K562 (cell line): ENCODE measurements at regions not wholly inside any gene's neighbourhood (a gene's known extent, or its start where the extent isn't known, plus 50 kb on each side); places are given as distances from the start of the nearest gene placed in this dataset.

ENCODE experiments used
- ATAC-seq: fragments of 200-7000 bp; cut with Tn5 transposase; 3 replicates; pipeline ENCODE4 v1.9.1; 2020; ENCODE audit warnings: moderate library complexity
- BruUV-seq: library from RNA; stranded (reverse); fragments of 400-500 nt; replicated peaks from 2 replicates; lab custom pipeline; 2021; lab: Mats Ljungman, UMichigan
- CTCF ChIA-PET: fragments of 300-600 bp; formaldehyde crosslinking; extraction: SDS; loops from one replicate; lab custom pipeline; 2021; ENCODE audit warnings: low intra/inter-chr PET ratio; lab: Yijun Ruan, JAX
- POLR2A ChIA-PET: fragments of 300-600, 350-650 bp; sonication (Branson Sonifier 250); formaldehyde crosslinking; extraction: SDS; loops from one replicate; lab custom pipeline; 2021; ENCODE audit warnings: antibody characterized with exemption, inconsistent platforms; lab: Yijun Ruan, JAX
- DNase-seq, 4 experiments: peaks; one replicate each; pipeline versions ENCODE4 v3.0.0 to v3.0.0-alpha.2; 2011 to 2018; ENCODE audit warnings: low spot score in 3 of 4, mixed read lengths in 3 of 4; ENCODE audit errors: extremely low read depth in 1 of 4
- FAIRE-seq: peaks from 2 replicates; lab custom pipeline; 2011; peaks lifted over from hg19 to GRCh38; lab: Jason Lieb, UNC
- H2AFZ ChIP-seq: 2 replicates; pipeline ENCODE4 v1.6.0; 2011; ENCODE audit warnings: low read depth, low read length, control low read depth, inconsistent platforms
- H3K27ac ChIP-seq: fragments of 200-600 bp; 3 replicates; pipeline ENCODE4 v1.8.0; 2011; ENCODE audit warnings: low read depth, mild to moderate bottlenecking, control low read depth, inconsistent platforms, low read length, moderate library complexity, mixed read lengths; ENCODE audit errors: extremely low read depth
- H3K27me3 ChIP-seq, 2 experiments: fragments of 300-600 bp in 1 of 2; 2 replicates in 1 of 2; 3 replicates in 1 of 2; pipeline versions ENCODE4 v1.6.0 to v1.8.0; 2011; ENCODE audit warnings: inconsistent platforms in 2 of 2, low read length in 2 of 2, mild to moderate bottlenecking in 1 of 2, mixed read lengths in 1 of 2, moderate library complexity in 1 of 2; ENCODE audit not compliant: control insufficient read depth in 2 of 2, insufficient read depth in 2 of 2
- H3K36me3 ChIP-seq: fragments of 300-600 bp; 3 replicates; pipeline ENCODE4 v1.8.0; 2011; ENCODE audit warnings: mild to moderate bottlenecking, low read length, inconsistent platforms; ENCODE audit not compliant: control insufficient read depth, insufficient read depth
- H3K4me1 ChIP-seq, 2 experiments: fragments of 200-600 bp in 1 of 2; replicated peaks in 1 of 2; 2 replicates in 1 of 2; 3 replicates in 1 of 2; pipeline versions ENCODE4 v1.5.1 to v1.8.0; 2011; ENCODE audit warnings: inconsistent platforms in 2 of 2, low read length in 2 of 2, mild to moderate bottlenecking in 1 of 2, mixed read lengths in 1 of 2, moderate library complexity in 1 of 2; ENCODE audit not compliant: control insufficient read depth in 2 of 2, insufficient read depth in 2 of 2
- H3K4me2 ChIP-seq: 2 replicates; pipeline ENCODE4 v1.6.1; 2011; ENCODE audit warnings: low read length, control low read depth, inconsistent platforms, mixed read lengths; ENCODE audit not compliant: insufficient read depth
- H3K4me3 ChIP-seq: fragments of 200-600 bp; sonication (generic), shearing (Covaris generic); 2 replicates; pipeline ENCODE4 v1.5.1; 2016; ENCODE audit warnings: control low read depth, inconsistent platforms
- H3K79me2 ChIP-seq: fragments of 200-600 bp; 3 replicates; pipeline ENCODE4 v1.8.0; 2011; ENCODE audit warnings: low read length, inconsistent platforms; ENCODE audit not compliant: control insufficient read depth, insufficient read depth
- H3K9ac ChIP-seq, 2 experiments: 2 replicates each; pipeline versions ENCODE4 v1.6.0 to v1.6.1; 2011; ENCODE audit warnings: low read depth in 2 of 2, low read length in 2 of 2, control low read depth in 1 of 2, inconsistent platforms in 1 of 2, mild to moderate bottlenecking in 1 of 2, mixed read lengths in 1 of 2; ENCODE audit not compliant: insufficient read depth in 1 of 2
- H3K9me1 ChIP-seq: one replicate; pipeline ENCODE4 v1.6.0; 2011; ENCODE audit warnings: inconsistent platforms, mild to moderate bottlenecking, low read length, moderate library complexity; ENCODE audit not compliant: control insufficient read depth, insufficient read depth
- H3K9me3 ChIP-seq: replicated peaks from 2 replicates; pipeline ENCODE4 v1.5.1; 2011; ENCODE audit warnings: low read depth, low read length, inconsistent platforms; ENCODE audit not compliant: control insufficient read depth, insufficient read depth
- H4K20me1 ChIP-seq: replicated peaks from 2 replicates; pipeline ENCODE4 v1.6.1; 2011; ENCODE audit warnings: low read length, inconsistent platforms, mixed read lengths; ENCODE audit not compliant: control insufficient read depth, insufficient read depth
- DACH1 ChIP-seq: fragments of 450-650 bp; IDR thresholded peaks from 2 replicates; pipeline ENCODE4 v1.6.1; 2018; ENCODE audit not compliant: partially characterized antibody
- GATAD2A ChIP-seq: fragments of 450-650 bp; IDR thresholded peaks from 2 replicates; pipeline ENCODE4 v1.6.1; 2017
- GTF2E2 ChIP-seq: fragments of 200-800 bp; sonication (Bioruptor generic); IDR thresholded peaks from 2 replicates; pipeline ENCODE4 v1.6.1; 2016; ENCODE audit warnings: missing genetic modification characterization, missing compliant biosample characterization
- HMG20A ChIP-seq: fragments of 450-650 bp; formaldehyde crosslinking; conservative IDR thresholded peaks from 2 replicates; pipeline ENCODE4 v1.4.0; 2020; ENCODE audit warnings: mild to moderate bottlenecking, mixed read lengths
- MAX ChIP-seq: sonication (generic); formaldehyde crosslinking; IDR thresholded peaks from 2 replicates; pipeline ENCODE4 v1.9.0; 2022; ENCODE audit warnings: mild to moderate bottlenecking, missing genetic modification reagents
- NBN ChIP-seq: fragments of 450-650 bp; IDR thresholded peaks from 2 replicates; pipeline ENCODE4 v1.6.1; 2016; ENCODE audit warnings: low read depth, mild to moderate bottlenecking
- PML ChIP-seq: IDR thresholded peaks from 2 replicates; pipeline ENCODE4 v1.6.1; 2012; ENCODE audit warnings: low read length, inconsistent platforms
- SP2 ChIP-seq: IDR thresholded peaks from 2 replicates; pipeline ENCODE4 v1.6.1; 2011; ENCODE audit warnings: mild to moderate bottlenecking, low read depth, low read length, moderate library complexity; ENCODE audit not compliant: poor library complexity, severe bottlenecking; ENCODE audit errors: extremely low read depth
- SRF ChIP-seq, 2 experiments: fragments of 250-450, 450-650 bp in 1 of 2; sonication (Bioruptor Pico) in 1 of 2; sonication (generic) in 1 of 2; formaldehyde crosslinking; IDR thresholded peaks; 2 replicates each; pipeline versions ENCODE4 v1.5.0 to v1.5.1; 2020 to 2022; ENCODE audit warnings: mild to moderate bottlenecking in 1 of 2, missing genetic modification reagents in 1 of 2
- TAF7 ChIP-seq: fragments of 450-650 bp; IDR thresholded peaks from 2 replicates; pipeline ENCODE4 v1.6.1; 2016; ENCODE audit warnings: missing genetic modification characterization, missing compliant biosample characterization
- ZKSCAN1 ChIP-seq: fragments of 150-350 bp; IDR thresholded peaks from 2 replicates; pipeline ENCODE4 v1.6.1; 2016; ENCODE audit warnings: low read depth, low read length
- whole genome bisulfite sequencing: fragments of 100-300 bp; shearing (Covaris generic); methylation state at CpG from one replicate; pipeline ENCODE4 v1.1.6; 2016; ENCODE audit warnings: low coverage, mixed read lengths; ENCODE audit not compliant: insufficient coverage; ENCODE audit errors: missing lambda C conversion rate; 5-methylcytosine and 5-hydroxymethylcytosine counted together
- in situ Hi-C: fragments of 300-500 bp; cut with MboI; formaldehyde crosslinking; loops from 4 replicates; pipeline ENCODE4 v1.15.0; 2018; ENCODE audit warnings: inconsistent platforms, mixed read lengths
- intact Hi-C: fragments of 100-400 bp; cut with micrococcal nuclease; formaldehyde crosslinking; loops from 2 replicates; pipeline ENCODE4 v1.14.2; 2022
- TF ChIP-seq, protein P1 (sequence below): fragments of 450-650 bp; formaldehyde crosslinking; conservative IDR thresholded peaks from 2 replicates; pipeline ENCODE4 v1.4.0; 2022; ENCODE audit warnings: mild to moderate bottlenecking, missing genetic modification characterization

GRCh38 chr3:126288314-126288713 is 68.9 kb downstream of the KLF15 start:
- H3K4me3 ChIP-seq = no peak overlapping the region
- POLR2A ChIA-PET = no interaction called here
- WGBS = 4% methylated on average over 19 of the region's 20 CpGs

GRCh38 chr3:126287536-126288241 is 69.5 kb downstream of the KLF15 start:
- no peak for DNase-seq
- no peak for FAIRE-seq
- Histone ChIP-seq H3K27ac (no peak overlapping the region), H2AFZ (no peak overlapping the region), H3K27me3 (peaks cover 2 to 34% of the 10 kb centered on the region in 2 experiments; a peak in 3 of 5 replicates), H3K9me1 (peaks cover 2% of the 10 kb centered on the region), H3K4me1 (peaks cover 0 to 11% of the 10 kb centered on the region in 2 experiments; a peak in 2 of 5 replicates), H4K20me1 (no peaks in the 10 kb centered on the region), H3K4me3 (no peak overlapping the region), H3K36me3 (no peaks in the 10 kb centered on the region), H3K9ac (no peak overlapping the region), H3K9me3 (no peaks in the 10 kb centered on the region), H3K79me2 (no peaks in the 10 kb centered on the region), H3K4me2 (no peak overlapping the region)
- no TSS peak for BruUV-seq
- ChIA-PET CTCF (no interaction called here), POLR2A (interaction anchor here (1.2 kb wide), 1 partner anchor 31 kb away, joined by 4 read pairs; no protein-coding TSS in a partner anchor)
- intact Hi-C loops (no loop called here), in situ Hi-C loops (no loop called here)
- no peak for ATAC-seq
- 2% methylated on average over 33 of the region's 39 CpGs for WGBS
- TF ChIP-seq HMG20A (no peak), NBN (no peak), SP2 (no peak), DACH1 (no peak), GTF2E2 (tag) (no peak), GATAD2A (no peak), PML (no peak), ZKSCAN1 (no peak), MAX (CRISPR knock-in tag) (no peak)
- TF ChIP-seq, protein P1, sequence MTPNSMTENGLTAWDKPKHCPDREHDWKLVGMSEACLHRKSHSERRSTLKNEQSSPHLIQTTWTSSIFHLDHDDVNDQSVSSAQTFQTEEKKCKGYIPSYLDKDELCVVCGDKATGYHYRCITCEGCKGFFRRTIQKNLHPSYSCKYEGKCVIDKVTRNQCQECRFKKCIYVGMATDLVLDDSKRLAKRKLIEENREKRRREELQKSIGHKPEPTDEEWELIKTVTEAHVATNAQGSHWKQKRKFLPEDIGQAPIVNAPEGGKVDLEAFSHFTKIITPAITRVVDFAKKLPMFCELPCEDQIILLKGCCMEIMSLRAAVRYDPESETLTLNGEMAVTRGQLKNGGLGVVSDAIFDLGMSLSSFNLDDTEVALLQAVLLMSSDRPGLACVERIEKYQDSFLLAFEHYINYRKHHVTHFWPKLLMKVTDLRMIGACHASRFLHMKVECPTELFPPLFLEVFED = no peak

More at GRCh38 chr3:126288314-126288713, 68.9 kb downstream of the KLF15 start:
- intact Hi-C loops (no loop called here), in situ Hi-C loops (no loop called here)
- no peaks in the 10 kb centered on the region for H3K79me2 ChIP-seq
- H3K4me1 ChIP-seq = peaks cover 0 to 11% of the 10 kb centered on the region in 2 experiments; a peak in 2 of 5 replicates
- CTCF ChIA-PET = no interaction called here
- no peaks in the 10 kb centered on the region for H4K20me1 ChIP-seq
- BruUV-seq = no TSS peak
- H2AFZ ChIP-seq = no peak overlapping the region
- H3K9ac ChIP-seq = no peak overlapping the region
- H3K9me1 ChIP-seq = peaks cover 2% of the 10 kb centered on the region
- no peaks in the 10 kb centered on the region for H3K36me3 ChIP-seq
- DNase-seq (no peak), FAIRE-seq (no peak), ATAC-seq (no peak)
- no peaks in the 10 kb centered on the region for H3K9me3 ChIP-seq
- peaks cover 2 to 38% of the 10 kb centered on the region in 2 experiments; a peak in 3 of 5 replicates for H3K27me3 ChIP-seq
- TF ChIP-seq SRF (CRISPR knock-in tag; IDR thresholded peaks at IDR 0.05) (peak in 1 of 2 experiments; percentile 67; a peak in 1 of 4 replicates), ZKSCAN1 (no peak), TAF7 (tag) (no peak)
- no peak overlapping the region for H3K4me2 ChIP-seq
- no peak overlapping the region for H3K27ac ChIP-seq
